ENCODE measurements at regions not wholly inside any gene's neighbourhood (a gene's known extent, or its start where the extent isn't known, plus 50 kb on each side); places are given as distances from the start of the nearest gene placed in this dataset.

GRCh38 chr13:21882766-21883165, 211.9 kb downstream of the FGF9 start:
- Histone ChIP-seq H3K23ac (ENCODE audit: low read depth, low read length) (no peak overlapping the region), H3K9me1 (ENCODE audit: insufficient read depth, low read length) (no peaks in the 10 kb centered on the region), H3K18ac (ENCODE audit: low read depth, low read length) (no peak overlapping the region), H3K79me1 (ENCODE audit: low read depth in 1 of 2, low read length in 2 of 2) (no peaks in the 10 kb centered on the region), H2BK20ac (ENCODE audit: low read depth, low read length) (no peak overlapping the region), H3K56ac (ENCODE audit: extremely low read depth, insufficient read depth, low read length) (no peak overlapping the region), H4K91ac (ENCODE audit: insufficient read depth, low read depth, low read length) (no peak overlapping the region), H3K36me3 (ENCODE audit: control insufficient read depth, insufficient read depth, low read length) (no peaks in the 10 kb centered on the region), H2AK5ac (ENCODE audit: low read depth, low read length) (no peak overlapping the region), H3K14ac (replicated peaks; ENCODE audit: low read depth, low read length) (no peak overlapping the region), H2AFZ (replicated peaks; ENCODE audit: low read length, poor library complexity) (no peak overlapping the region), H3K9me3 (ENCODE audit: control insufficient read depth, insufficient read depth, low read length) (no peaks in the 10 kb centered on the region), H4K8ac (ENCODE audit: low read depth in 2 of 2, low read length in 2 of 2) (no peak overlapping the region), H3K27me3 (ENCODE audit: control insufficient read depth, insufficient read depth, low read length) (peaks cover 2% of the 10 kb centered on the region; the same call in 1 of the 2 replicates), H3K9ac (ENCODE audit: low read depth, low read length) (no peak overlapping the region), H3K4me1 (ENCODE audit: control insufficient read depth, insufficient read depth, low read length) (peaks cover 6% of the 10 kb centered on the region; the same call in 1 of the 2 replicates), H3K4me2 (ENCODE audit: low read depth, low read length) (no peak overlapping the region), H2BK15ac (ENCODE audit: low read depth, low read length) (no peak overlapping the region), H2BK120ac (ENCODE audit: low read depth, low read length) (no peak overlapping the region), H3K4ac (ENCODE audit: low read depth, low read length) (no peak overlapping the region), H3K4me3 (ENCODE audit: insufficient read depth, low read depth, low read length) (no peak overlapping the region), H2BK5ac (ENCODE audit: low read depth, low read length, poor library complexity, severe bottlenecking) (no peak overlapping the region), H2AK9ac (replicated peaks; ENCODE audit: low read depth, low read length, poor library complexity) (no peak overlapping the region), H4K5ac (ENCODE audit: low read depth, low read length) (no peak overlapping the region), H3K27ac (ENCODE audit: insufficient read depth, low read length) (no peak overlapping the region), H4K20me1 (ENCODE audit: insufficient read depth, low read length) (no peaks in the 10 kb centered on the region)
- no peak for DNase-seq
- POLR2A ChIA-PET (ENCODE audit: unreplicated experiment), result no interaction called here
- BruUV-seq (replicated peaks), result no TSS peak
- in situ Hi-C loops (cut with MboI; ENCODE audit: low sequenced_read_pairs) (no loop called here), intact Hi-C loops (cut with micrococcal nuclease) (no loop called here), dilution Hi-C loops (cut with HindIII; ENCODE audit: low sequenced_read_pairs, unreplicated experiment) (no loop called here)
- no peak for ATAC-seq (ENCODE audit: low read depth)
- WGBS, 2 experiments (ENCODE audit: extremely low coverage in 2 of 2, insufficient read length in 1 of 2), result 83% methylated on average over 4 of the region's 9 CpGs; no CpG with 5 or more reads in 1 of the 2 experiments
- CTCF ChIA-PET, result no interaction called here
- TF ChIP-seq CHD1 (IDR thresholded peaks at IDR 0.05; ENCODE audit: low read depth, low read length), result no peak
- no peak for TF ChIP-seq RCOR1 (IDR thresholded peaks at IDR 0.05; ENCODE audit: insufficient replicate concordance, low read length)
- TF ChIP-seq RFX5 (IDR thresholded peaks at IDR 0.05; ENCODE audit: low read depth, low read length), result no peak
- no peak for TF ChIP-seq FOS (IDR thresholded peaks at IDR 0.05; ENCODE audit: low read depth, low read length)
- TF ChIP-seq ELK1 (IDR thresholded peaks at IDR 0.05; ENCODE audit: borderline replicate concordance, low read depth, low read length), result no peak
- TF ChIP-seq MXI1 (IDR thresholded peaks at IDR 0.05; ENCODE audit: borderline replicate concordance, low read depth, low read length), result no peak
- TF ChIP-seq SMC3 (IDR thresholded peaks at IDR 0.05; ENCODE audit: low read depth, low read length), result no peak
- no peak for TF ChIP-seq CTCF (conservative IDR thresholded peaks at IDR 0.05; ENCODE audit: low read depth, low read length)
- no peak for TF ChIP-seq MAFK (IDR thresholded peaks at IDR 0.05; ENCODE audit: low read depth, low read length)
- TF ChIP-seq CEBPB (IDR thresholded peaks at IDR 0.05; ENCODE audit: low read depth, low read length), result no peak
- no peak for TF ChIP-seq NFE2L2 (IDR thresholded peaks at IDR 0.05; ENCODE audit: low read depth, low read length)
- TF ChIP-seq POLR2A (IDR thresholded peaks at IDR 0.05; ENCODE audit: low read depth, low read length), result no peak
- no peak for TF ChIP-seq MAZ (IDR thresholded peaks at IDR 0.05; ENCODE audit: borderline replicate concordance, low read depth, low read length)
- no peak for TF ChIP-seq BHLHE40 (IDR thresholded peaks at IDR 0.05; ENCODE audit: low read depth, low read length)
- TF ChIP-seq USF2 (IDR thresholded peaks at IDR 0.05; ENCODE audit: low read depth, low read length), result no peak
- no peak for TF ChIP-seq RAD21 (IDR thresholded peaks at IDR 0.05; ENCODE audit: low read length)
